ENCODE measurements at regions not wholly inside any gene's neighbourhood (a gene's known extent, or its start where the extent isn't known, plus 50 kb on each side); places are given as distances from the start of the nearest gene placed in this dataset.

- no peak overlapping the region for H3K4me3 ChIP-seq
- no peaks in the 10 kb centered on the region for H3K36me3 ChIP-seq
- TF ChIP-seq POLR2A (IDR thresholded peaks at IDR 0.05), result no peak
- TF ChIP-seq, protein P1, sequence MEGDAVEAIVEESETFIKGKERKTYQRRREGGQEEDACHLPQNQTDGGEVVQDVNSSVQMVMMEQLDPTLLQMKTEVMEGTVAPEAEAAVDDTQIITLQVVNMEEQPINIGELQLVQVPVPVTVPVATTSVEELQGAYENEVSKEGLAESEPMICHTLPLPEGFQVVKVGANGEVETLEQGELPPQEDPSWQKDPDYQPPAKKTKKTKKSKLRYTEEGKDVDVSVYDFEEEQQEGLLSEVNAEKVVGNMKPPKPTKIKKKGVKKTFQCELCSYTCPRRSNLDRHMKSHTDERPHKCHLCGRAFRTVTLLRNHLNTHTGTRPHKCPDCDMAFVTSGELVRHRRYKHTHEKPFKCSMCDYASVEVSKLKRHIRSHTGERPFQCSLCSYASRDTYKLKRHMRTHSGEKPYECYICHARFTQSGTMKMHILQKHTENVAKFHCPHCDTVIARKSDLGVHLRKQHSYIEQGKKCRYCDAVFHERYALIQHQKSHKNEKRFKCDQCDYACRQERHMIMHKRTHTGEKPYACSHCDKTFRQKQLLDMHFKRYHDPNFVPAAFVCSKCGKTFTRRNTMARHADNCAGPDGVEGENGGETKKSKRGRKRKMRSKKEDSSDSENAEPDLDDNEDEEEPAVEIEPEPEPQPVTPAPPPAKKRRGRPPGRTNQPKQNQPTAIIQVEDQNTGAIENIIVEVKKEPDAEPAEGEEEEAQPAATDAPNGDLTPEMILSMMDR (IDR thresholded peaks at IDR 0.05), result no peak
- no peaks in the 10 kb centered on the region for H3K9me3 ChIP-seq
- intact Hi-C loops (cut with DNase I), result no loop called here
- no peaks in the 10 kb centered on the region for H3K4me1 ChIP-seq
- WGBS, 2 donors, result 56 to 65% methylated on average over 13 of the region's 13 CpGs
- no peak overlapping the region for H3K27ac ChIP-seq
- no peak for DNase-seq
- peaks cover 0 to 4% (median 0%) of the 10 kb centered on the region in 4 donors for H3K27me3 ChIP-seq
Observed at GRCh38 chr11:31968461-31969358, 122.2 kb upstream of the RCN1 start.

DNA sequence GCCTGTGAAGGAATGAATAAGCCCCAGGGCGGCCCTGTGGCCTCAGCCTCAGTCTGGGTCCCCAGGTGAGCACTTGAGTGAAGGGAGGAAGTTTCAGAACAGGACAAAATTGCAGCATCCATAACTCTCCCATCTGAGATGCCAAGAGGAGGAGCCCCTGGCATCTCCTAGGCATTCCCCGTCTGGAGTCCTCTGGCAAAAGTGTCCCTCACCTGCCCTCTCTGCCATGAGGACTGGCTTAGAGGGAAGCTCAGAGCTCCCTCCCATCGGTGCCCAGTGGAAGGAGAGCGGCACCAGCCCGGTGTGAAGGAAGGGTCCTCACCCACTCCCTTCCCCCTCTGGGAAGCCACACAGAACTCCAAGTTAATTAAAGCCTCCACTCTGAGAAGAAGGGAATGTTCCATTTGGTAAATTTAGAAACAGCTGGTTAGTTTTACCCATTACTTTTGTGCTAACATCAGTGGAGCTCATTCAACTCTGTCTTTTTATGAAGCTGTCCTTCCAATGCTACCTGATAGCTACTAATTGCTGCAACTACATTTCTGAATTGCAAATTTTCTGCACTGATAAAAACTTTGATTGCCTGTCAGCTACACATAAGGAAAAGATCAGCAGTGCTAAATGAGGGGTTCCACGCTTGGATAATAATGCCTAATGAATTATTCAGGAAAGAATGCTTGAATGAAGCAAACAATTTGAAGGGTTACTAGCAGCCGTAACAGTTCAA lies 123.3 kb upstream of the RCN1 start:
- intact Hi-C loops (cut with DNase I), result no loop called here
- no peak overlapping the region for H3K27ac ChIP-seq
- H3K36me3 ChIP-seq, result no peaks in the 10 kb centered on the region
- no peak overlapping the region for H3K4me3 ChIP-seq
- no peaks in the 10 kb centered on the region for H3K4me1 ChIP-seq
- H3K9me3 ChIP-seq, result no peaks in the 10 kb centered on the region
- H3K27me3 ChIP-seq, result peaks cover 0 to 4% (median 0%) of the 10 kb centered on the region in 4 donors
- TF ChIP-seq, protein P1 (IDR thresholded peaks at IDR 0.05), result no peak
- WGBS, 2 donors, result 66 to 78% methylated on average over 6 of the region's 7 CpGs
- DNase-seq, result no peak

GRCh38 chr11:31966846-31967245 lies 124.0 kb upstream of the RCN1 start:
- H3K36me3 ChIP-seq, result no peaks in the 10 kb centered on the region
- no peak overlapping the region for H3K4me3 ChIP-seq
- H3K27me3 ChIP-seq, result peaks cover 0 to 4% (median 0%) of the 10 kb centered on the region in 4 donors
- no peak for TF ChIP-seq POLR2A (IDR thresholded peaks at IDR 0.05)
- TF ChIP-seq, protein P1 (IDR thresholded peaks at IDR 0.05), result no peak
- H3K27ac ChIP-seq, result no peak overlapping the region
- no peak for DNase-seq
- 57 to 65% methylated on average over 3 to 5 of the region's 9 CpGs for WGBS, 2 donors
- no peaks in the 10 kb centered on the region for H3K4me1 ChIP-seq
- intact Hi-C loops (cut with DNase I), result no loop called here
- no peaks in the 10 kb centered on the region for H3K9me3 ChIP-seq

GRCh38 chr11:31964181-31964580 lies 126.7 kb upstream of the RCN1 start:
- WGBS, 2 donors, result 60 to 61% methylated on average over 3 of the region's 3 CpGs
- Histone ChIP-seq H3K27ac (no peak overlapping the region), H3K4me3 (no peak overlapping the region), H3K9me3 (no peaks in the 10 kb centered on the region), H3K4me1 (no peaks in the 10 kb centered on the region), H3K36me3 (no peaks in the 10 kb centered on the region), H3K27me3 (peaks cover 0 to 4% (median 0%) of the 10 kb centered on the region in 4 donors)
- intact Hi-C loops (cut with DNase I), result no loop called here
- no peak for DNase-seq
- no peak for TF ChIP-seq POLR2A (IDR thresholded peaks at IDR 0.05)
- TF ChIP-seq, protein P1 (IDR thresholded peaks at IDR 0.05), result no peak

- intact Hi-C loops (cut with DNase I), result no loop called here
- no peaks in the 10 kb centered on the region for H3K27me3 ChIP-seq
- peaks cover 0 to 9% (median 0%) of the 10 kb centered on the region in 3 donors for H3K4me1 ChIP-seq
- no peak for DNase-seq
- no peak overlapping the region for H3K4me3 ChIP-seq
- no peaks in the 10 kb centered on the region for H3K36me3 ChIP-seq
- H3K9me3 ChIP-seq, result no peaks in the 10 kb centered on the region
- WGBS, 2 donors, result 37 to 53% methylated on average over 4 of the region's 4 CpGs
- TF ChIP-seq, protein P1 (IDR thresholded peaks at IDR 0.05), result no peak
- TF ChIP-seq POLR2A (IDR thresholded peaks at IDR 0.05), result no peak
- no peak overlapping the region for H3K27ac ChIP-seq
Observed at GRCh38 chr11:31960126-31960525, 130.7 kb upstream of the RCN1 start.
